KBM-7 (cell line): ENCODE measurements at regions not wholly inside any gene's neighbourhood (a gene's known extent, or its start where the extent isn't known, plus 50 kb on each side); places are given as distances from the start of the nearest gene placed in this dataset.

Source experiments
- DNase-seq: peaks from one replicate; pipeline ENCODE4 v3.0.0-alpha.2; 2015
- in situ Hi-C: fragments of 300-500 bp; cut with MboI; formaldehyde crosslinking; loops from 2 replicates; pipeline ENCODE4 v1.14.3; 2020; ENCODE audit warnings: low sequenced_read_pairs, low pct_unique_long_range_greater_than_20kb, mixed read lengths

GRCh38 chr18:46387441-46388131 is 269.4 kb downstream of the LOXHD1 start:
- in situ Hi-C loops: no loop called here
- no peak for DNase-seq

- in situ Hi-C loops: no loop called here
- no peak for DNase-seq
Observed at GRCh38 chr18:46388286-46388685, 268.7 kb downstream of the LOXHD1 start.

GRCh38 chr18:46392576-46392975 is 264.4 kb downstream of the LOXHD1 start:
- in situ Hi-C loops: no loop called here
- no peak for DNase-seq

GRCh38 chr18:46393230-46393629 is 263.8 kb downstream of the LOXHD1 start:
- in situ Hi-C loops: no loop called here
- DNase-seq: no peak

- DNase-seq: no peak
- in situ Hi-C loops: no loop called here
Observed at GRCh38 chr18:46393961-46394360, 263.1 kb downstream of the LOXHD1 start.

GRCh38 chr18:46395795-46396194 is 261.2 kb downstream of the LOXHD1 start:
- in situ Hi-C loops: no loop called here
- DNase-seq: no peak

GRCh38 chr18:46397174-46397573 is 259.8 kb downstream of the LOXHD1 start:
- in situ Hi-C loops: no loop called here
- no peak for DNase-seq

GRCh38 chr18:46398005-46398404 is 259.0 kb downstream of the LOXHD1 start:
- in situ Hi-C loops: no loop called here
- DNase-seq: no peak

- in situ Hi-C loops: no loop called here
- no peak for DNase-seq
Observed at GRCh38 chr18:46398625-46399024, 258.4 kb downstream of the LOXHD1 start.

GRCh38 chr18:46399303-46399702 is 257.7 kb downstream of the LOXHD1 start:
- in situ Hi-C loops: no loop called here

GRCh38 chr18:46400449-46400848 is 256.6 kb downstream of the LOXHD1 start:
- DNase-seq: no peak
- in situ Hi-C loops: no loop called here

More at GRCh38 chr18:46399303-46399702, 257.7 kb downstream of the LOXHD1 start:
- no peak for DNase-seq

GRCh38 chr18:46401486-46402070 is 255.4 kb downstream of the LOXHD1 start:
- in situ Hi-C loops: no loop called here
- no peak for DNase-seq

- in situ Hi-C loops: no loop called here
- DNase-seq: no peak
Observed at GRCh38 chr18:46402396-46402795, 254.6 kb downstream of the LOXHD1 start.

GRCh38 chr18:46402945-46403344 is 254.1 kb downstream of the LOXHD1 start:
- in situ Hi-C loops: no loop called here
- DNase-seq: no peak

- in situ Hi-C loops: no loop called here
- DNase-seq: no peak
Observed at GRCh38 chr18:46405832-46406538, 251.0 kb downstream of the LOXHD1 start.

- no peak for DNase-seq
- in situ Hi-C loops: no loop called here
Observed at GRCh38 chr18:46406539-46406932, 250.5 kb downstream of the LOXHD1 start.

GRCh38 chr18:46407486-46408166 is 249.4 kb downstream of the LOXHD1 start:
- in situ Hi-C loops: no loop called here
- no peak for DNase-seq

- DNase-seq: no peak
- in situ Hi-C loops: no loop called here
Observed at GRCh38 chr18:46408334-46408987, 248.6 kb downstream of the LOXHD1 start.

GRCh38 chr18:46411191-46411828 is 245.7 kb downstream of the LOXHD1 start:
- no peak for DNase-seq
- in situ Hi-C loops: no loop called here
